ENCODE measurements at regions not wholly inside any gene's neighbourhood (a gene's known extent, or its start where the extent isn't known, plus 50 kb on each side); places are given as distances from the start of the nearest gene placed in this dataset.
"Not testable (repeated sequence)": the region's sequence is repeated elsewhere in the genome, so short reads cannot be mapped to it uniquely, and the experiment has no call there.

GRCh38 chr5:143980506-143980905, 168.5 kb downstream of the HMHB1 start:
- Histone ChIP-seq H3K4me2 (ENCODE audit: low read length, poor library complexity, severe bottlenecking) (no peak overlapping the region), H3K23ac (ENCODE audit: low read length in 2 of 2) (no peak overlapping the region), H3K9ac (ENCODE audit: low read length) (no peak overlapping the region), H3K27me3 (ENCODE audit: control insufficient read depth in 1 of 2, insufficient read depth in 1 of 2, low read length in 2 of 2) (no peaks in the 10 kb centered on the region), H3K9me3 (ENCODE audit: control insufficient read depth, low read length) (no peaks in the 10 kb centered on the region), H2BK15ac (ENCODE audit: low read depth, poor library complexity, severe bottlenecking) (no peak overlapping the region), H2AK5ac (ENCODE audit: low read length, severe bottlenecking) (no peak overlapping the region), H2BK12ac (ENCODE audit: low read length in 2 of 2) (no peak overlapping the region), H2BK120ac (ENCODE audit: low read depth, low read length) (no peak overlapping the region), H4K8ac (ENCODE audit: low read length) (no peak overlapping the region), H3K18ac (ENCODE audit: low read depth in 1 of 2, low read length in 2 of 2) (no peak overlapping the region), H3K4me1 (ENCODE audit: control insufficient read depth, insufficient read depth, low read depth, low read length) (no peaks in the 10 kb centered on the region), H3K79me1 (replicated peaks; ENCODE audit: low read length, poor library complexity, severe bottlenecking) (no peaks in the 10 kb centered on the region), H3K14ac (ENCODE audit: low read length in 2 of 2) (no peak overlapping the region), H4K91ac (ENCODE audit: low read length) (no peak overlapping the region), H3K27ac (ENCODE audit: low read length, poor library complexity, severe bottlenecking) (no peak overlapping the region), H3K4me3 (ENCODE audit: insufficient read depth in 1 of 2, low read depth in 1 of 2, low read length in 2 of 2) (no peak overlapping the region), H2BK5ac (ENCODE audit: low read depth, low read length, poor library complexity, severe bottlenecking) (no peak overlapping the region), H3K36me3 (ENCODE audit: control insufficient read depth in 1 of 2, insufficient read depth in 2 of 2, low read depth in 1 of 2, low read length in 2 of 2) (no peaks in the 10 kb centered on the region), H2AFZ (ENCODE audit: low read depth, low read length) (no peak overlapping the region), H3K4ac (ENCODE audit: low read depth in 1 of 2, low read length in 2 of 2) (no peak overlapping the region)
- 96% methylated on average over 5 of the region's 6 CpGs for WGBS
- DNase-seq: no peak

DNA sequence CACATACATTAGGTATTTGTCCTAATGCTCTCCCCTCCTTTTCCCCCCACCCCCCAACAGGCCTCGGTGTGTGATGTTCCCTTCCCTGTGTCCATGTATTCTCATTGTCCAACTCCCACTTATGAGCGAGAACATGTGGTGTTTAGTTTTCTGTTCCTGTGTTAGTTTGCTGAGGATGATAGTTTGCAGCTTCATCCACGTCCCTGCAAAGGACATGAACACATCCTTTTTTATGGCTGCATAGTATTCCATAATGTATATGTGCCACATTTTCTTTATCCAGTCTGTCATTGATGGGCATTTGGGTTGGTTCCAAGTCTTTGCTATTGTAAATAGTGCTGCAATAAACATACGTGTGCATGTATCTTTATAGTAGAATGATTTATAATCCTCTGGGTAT, 171.0 kb downstream of the HMHB1 start:
- not testable (repeated sequence) for H2BK12ac ChIP-seq (ENCODE audit: low read length in 2 of 2); H3K4me3 ChIP-seq (ENCODE audit: insufficient read depth in 1 of 2, low read depth in 1 of 2, low read length in 2 of 2); DNase-seq; H3K9me3 ChIP-seq (ENCODE audit: control insufficient read depth, low read length); H2AK5ac ChIP-seq (ENCODE audit: low read length, severe bottlenecking); H3K14ac ChIP-seq (ENCODE audit: low read length in 2 of 2); H3K4ac ChIP-seq (ENCODE audit: low read depth in 1 of 2, low read length in 2 of 2); H2BK15ac ChIP-seq (ENCODE audit: low read depth, poor library complexity, severe bottlenecking); H3K27ac ChIP-seq (ENCODE audit: low read length, poor library complexity, severe bottlenecking); H3K23ac ChIP-seq (ENCODE audit: low read length in 2 of 2); H3K9ac ChIP-seq (ENCODE audit: low read length); H3K27me3 ChIP-seq (ENCODE audit: control insufficient read depth in 1 of 2, insufficient read depth in 1 of 2, low read length in 2 of 2); H3K4me1 ChIP-seq (ENCODE audit: control insufficient read depth, insufficient read depth, low read depth, low read length); H3K36me3 ChIP-seq (ENCODE audit: control insufficient read depth in 1 of 2, insufficient read depth in 2 of 2, low read depth in 1 of 2, low read length in 2 of 2); H2AFZ ChIP-seq (ENCODE audit: low read depth, low read length); H4K91ac ChIP-seq (ENCODE audit: low read length); H2BK5ac ChIP-seq (ENCODE audit: low read depth, low read length, poor library complexity, severe bottlenecking); H3K18ac ChIP-seq (ENCODE audit: low read depth in 1 of 2, low read length in 2 of 2); H3K79me1 ChIP-seq (replicated peaks; ENCODE audit: low read length, poor library complexity, severe bottlenecking); H4K8ac ChIP-seq (ENCODE audit: low read length); H2BK120ac ChIP-seq (ENCODE audit: low read depth, low read length); H3K4me2 ChIP-seq (ENCODE audit: low read length, poor library complexity, severe bottlenecking)
- WGBS: 100% methylated on average over 1 of the region's 4 CpGs

GRCh38 chr5:143985832-143986515, 174.0 kb downstream of the HMHB1 start:
- H2BK5ac ChIP-seq (ENCODE audit: low read depth, low read length, poor library complexity, severe bottlenecking): no peak overlapping the region
- no peak overlapping the region for H4K91ac ChIP-seq (ENCODE audit: low read length)
- H3K14ac ChIP-seq (ENCODE audit: low read length in 2 of 2): no peak overlapping the region
- no peaks in the 10 kb centered on the region for H3K36me3 ChIP-seq (ENCODE audit: control insufficient read depth in 1 of 2, insufficient read depth in 2 of 2, low read depth in 1 of 2, low read length in 2 of 2)
- no peak overlapping the region for H3K4me2 ChIP-seq (ENCODE audit: low read length, poor library complexity, severe bottlenecking)
- peak overlapping the region in 1 of 2 experiments; percentile 8 for H3K18ac ChIP-seq (ENCODE audit: low read depth in 1 of 2, low read length in 2 of 2)
- peak overlapping the region in 1 of 2 experiments; percentile 29 for H2BK12ac ChIP-seq (ENCODE audit: low read length in 2 of 2)
- no peak overlapping the region for H2BK120ac ChIP-seq (ENCODE audit: low read depth, low read length)
- WGBS: 42% methylated on average over 1 of the region's 2 CpGs
- H4K8ac ChIP-seq (ENCODE audit: low read length): peak overlapping the region; percentile 9
- no peaks in the 10 kb centered on the region for H3K9me3 ChIP-seq (ENCODE audit: control insufficient read depth, low read length)
- H3K9ac ChIP-seq (ENCODE audit: low read length): peak overlapping the region; percentile 81
- no peaks in the 10 kb centered on the region for H3K27me3 ChIP-seq (ENCODE audit: control insufficient read depth in 1 of 2, insufficient read depth in 1 of 2, low read length in 2 of 2)
- H3K27ac ChIP-seq (ENCODE audit: low read length, poor library complexity, severe bottlenecking): no peak overlapping the region
- H3K4me3 ChIP-seq (ENCODE audit: insufficient read depth in 1 of 2, low read depth in 1 of 2, low read length in 2 of 2): peak overlapping the region in 1 of 2 experiments; percentile 19
- no peak overlapping the region for H2AFZ ChIP-seq (ENCODE audit: low read depth, low read length)
- no peak overlapping the region for H3K4ac ChIP-seq (ENCODE audit: low read depth in 1 of 2, low read length in 2 of 2)
- no peak overlapping the region for H3K23ac ChIP-seq (ENCODE audit: low read length in 2 of 2)
- no peak overlapping the region for H2AK5ac ChIP-seq (ENCODE audit: low read length, severe bottlenecking)
- H2BK15ac ChIP-seq (ENCODE audit: low read depth, poor library complexity, severe bottlenecking): peak overlapping the region; percentile 63
- no peaks in the 10 kb centered on the region for H3K79me1 ChIP-seq (replicated peaks; ENCODE audit: low read length, poor library complexity, severe bottlenecking)
- peaks cover 4% of the 10 kb centered on the region for H3K4me1 ChIP-seq (ENCODE audit: control insufficient read depth, insufficient read depth, low read depth, low read length)
- peak; percentile 35 for DNase-seq

DNA sequence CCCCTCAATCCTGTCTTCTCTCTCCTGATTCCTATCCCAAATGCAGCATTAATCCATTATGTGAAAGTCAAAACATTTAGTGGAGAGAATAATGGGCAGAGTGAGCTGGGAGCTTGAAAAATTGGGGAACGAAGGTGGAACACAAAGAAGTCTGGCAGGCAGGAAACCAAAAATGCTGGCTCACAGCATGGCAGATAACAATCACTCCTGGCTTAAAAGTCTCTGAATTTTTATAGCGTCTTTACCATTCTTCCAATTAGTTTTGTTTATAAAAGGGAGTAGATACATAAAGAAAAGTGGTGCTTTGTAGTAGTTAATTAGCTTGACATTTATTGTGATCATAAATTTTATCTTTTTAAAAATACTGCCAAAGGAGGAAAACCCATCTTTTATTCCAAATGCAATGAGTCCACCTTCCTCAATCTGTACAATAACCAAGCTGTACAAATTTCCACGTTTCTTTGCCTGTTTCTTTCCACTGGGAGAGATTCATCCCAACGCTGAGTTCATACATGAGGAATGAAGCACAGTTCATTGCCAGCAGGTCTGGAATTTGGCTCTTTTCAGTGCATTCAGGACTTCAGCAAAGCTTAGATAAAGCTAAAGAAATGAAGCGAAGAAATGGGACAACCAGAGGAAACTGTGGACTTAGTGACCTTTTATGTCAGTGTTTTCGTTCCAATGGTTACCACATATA, 174.7 kb downstream of the HMHB1 start:
- peak overlapping the region in 1 of 2 experiments; percentile 19 for H3K4me3 ChIP-seq (ENCODE audit: insufficient read depth in 1 of 2, low read depth in 1 of 2, low read length in 2 of 2)
- no peaks in the 10 kb centered on the region for H3K36me3 ChIP-seq (ENCODE audit: control insufficient read depth in 1 of 2, insufficient read depth in 2 of 2, low read depth in 1 of 2, low read length in 2 of 2)
- H2BK12ac ChIP-seq (ENCODE audit: low read length in 2 of 2): peak overlapping the region in 1 of 2 experiments; percentile 29
- no peak overlapping the region for H2AK5ac ChIP-seq (ENCODE audit: low read length, severe bottlenecking)
- H3K4me1 ChIP-seq (ENCODE audit: control insufficient read depth, insufficient read depth, low read depth, low read length): peaks cover 4% of the 10 kb centered on the region
- peak overlapping the region; percentile 31 for H3K27ac ChIP-seq (ENCODE audit: low read length, poor library complexity, severe bottlenecking)
- H2BK15ac ChIP-seq (ENCODE audit: low read depth, poor library complexity, severe bottlenecking): peak overlapping the region; percentile 63
- no peak overlapping the region for H2BK5ac ChIP-seq (ENCODE audit: low read depth, low read length, poor library complexity, severe bottlenecking)
- H3K79me1 ChIP-seq (replicated peaks; ENCODE audit: low read length, poor library complexity, severe bottlenecking): no peaks in the 10 kb centered on the region
- H2AFZ ChIP-seq (ENCODE audit: low read depth, low read length): no peak overlapping the region
- DNase-seq: peak; percentile 28
- peak overlapping the region in 1 of 2 experiments; percentile 8 for H3K18ac ChIP-seq (ENCODE audit: low read depth in 1 of 2, low read length in 2 of 2)
- no peaks in the 10 kb centered on the region for H3K9me3 ChIP-seq (ENCODE audit: control insufficient read depth, low read length)
- H4K91ac ChIP-seq (ENCODE audit: low read length): no peak overlapping the region
- H3K4ac ChIP-seq (ENCODE audit: low read depth in 1 of 2, low read length in 2 of 2): no peak overlapping the region
- no peaks in the 10 kb centered on the region for H3K27me3 ChIP-seq (ENCODE audit: control insufficient read depth in 1 of 2, insufficient read depth in 1 of 2, low read length in 2 of 2)
- H3K9ac ChIP-seq (ENCODE audit: low read length): peak overlapping the region; percentile 81
- H3K14ac ChIP-seq (ENCODE audit: low read length in 2 of 2): no peak overlapping the region
- H2BK120ac ChIP-seq (ENCODE audit: low read depth, low read length): no peak overlapping the region
- peak overlapping the region; percentile 9 for H4K8ac ChIP-seq (ENCODE audit: low read length)
- H3K23ac ChIP-seq (ENCODE audit: low read length in 2 of 2): no peak overlapping the region
- 61% methylated on average over 5 of the region's 6 CpGs for WGBS
- H3K4me2 ChIP-seq (ENCODE audit: low read length, poor library complexity, severe bottlenecking): no peak overlapping the region

Data from mesenchymal stem cell (in vitro differentiated cells and primary cell).